Muscle of leg (tissue), 3 donors: ENCODE measurements at regions not wholly inside any gene's neighbourhood (a gene's known extent, or its start where the extent isn't known, plus 50 kb on each side); places are given as distances from the start of the nearest gene placed in this dataset.

Experiments used
- DNase-seq: peaks from one replicate; pipeline ENCODE4 v3.0.0; 2013
- H3K27ac ChIP-seq: one replicate; pipeline ENCODE4 v1.5.1; 2013; ENCODE audit warnings: mild to moderate bottlenecking, low read length, control low read depth
- H3K27me3 ChIP-seq: one replicate; pipeline ENCODE4 v1.6.1; 2013; ENCODE audit warnings: low read length; ENCODE audit not compliant: control insufficient read depth, insufficient read depth
- H3K36me3 ChIP-seq: one replicate; pipeline ENCODE4 v1.6.1; 2013; ENCODE audit warnings: low read length; ENCODE audit not compliant: control insufficient read depth, insufficient read depth
- H3K4me1 ChIP-seq: one replicate; pipeline ENCODE4 v1.6.1; 2013; ENCODE audit warnings: low read length; ENCODE audit not compliant: control insufficient read depth, insufficient read depth
- H3K4me3 ChIP-seq: one replicate; pipeline ENCODE4 v1.5.1; 2013; ENCODE audit warnings: low read length, control low read depth
- H3K9me3 ChIP-seq: replicated peaks from 2 replicates; pipeline ENCODE4 v1.6.1; 2013; ENCODE audit warnings: low read depth, low read length; ENCODE audit not compliant: control insufficient read depth
- WGBS: methylation state at CpG from one replicate; pipeline ENCODE4 v1.1.5; 2013; ENCODE audit warnings: missing lambda C conversion rate; ENCODE audit not compliant: insufficient coverage; 5-methylcytosine and 5-hydroxymethylcytosine counted together

DNA sequence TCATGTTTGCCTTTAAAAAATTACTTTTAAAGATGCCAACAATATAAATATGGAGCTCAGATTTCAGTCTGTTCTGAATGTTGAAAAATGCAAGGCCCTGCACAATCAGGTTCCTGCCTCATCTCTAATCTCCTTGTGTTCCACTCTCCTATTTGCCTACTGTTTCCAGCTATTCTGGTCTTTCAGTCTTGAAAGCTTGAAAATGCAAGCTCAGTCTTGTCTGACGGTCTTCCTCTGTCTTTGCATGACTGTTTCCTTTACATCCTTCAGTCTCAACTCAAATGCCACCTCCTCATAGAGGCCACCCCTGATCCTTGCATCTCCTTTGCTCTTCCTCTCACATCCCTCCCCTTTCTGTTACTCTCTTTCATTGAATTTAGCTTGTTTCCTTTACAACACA is 354.9 kb downstream of the KIF4B start:
- no peak overlapping the region for H3K4me3 ChIP-seq

DNA sequence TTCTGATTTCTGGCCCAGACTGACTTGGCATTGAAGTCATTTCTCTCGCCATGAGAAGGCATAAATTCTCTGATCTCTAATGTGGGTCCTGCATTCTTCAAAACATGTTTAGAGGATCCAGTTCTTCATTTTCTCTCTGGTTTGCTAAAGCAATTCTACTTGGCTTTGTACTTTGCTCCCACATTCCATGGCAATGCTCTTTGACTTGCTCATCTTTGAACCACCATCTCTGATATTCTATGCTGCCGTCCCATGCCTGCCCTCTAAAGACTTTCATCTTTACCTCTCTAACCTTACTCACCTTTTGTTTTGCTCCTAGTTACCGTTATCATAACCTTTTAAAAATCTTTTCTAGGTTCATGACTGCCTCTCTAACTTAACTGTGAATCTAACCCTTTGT is 366.9 kb downstream of the KIF4B start:
- no peaks in the 10 kb centered on the region for H3K27me3 ChIP-seq
- no peak overlapping the region for H3K27ac ChIP-seq
- H3K36me3 ChIP-seq, result no peaks in the 10 kb centered on the region
- DNase-seq, result no peak
- WGBS, result 45% methylated on average over 2 of the region's 3 CpGs
- no peaks in the 10 kb centered on the region for H3K9me3 ChIP-seq
- no peaks in the 10 kb centered on the region for H3K4me1 ChIP-seq
- H3K4me3 ChIP-seq, result no peak overlapping the region

More for the DNA sequence above, 354.9 kb downstream of the KIF4B start:
- DNase-seq, result no peak
- H3K36me3 ChIP-seq, result no peaks in the 10 kb centered on the region
- 61% methylated on average over 1 of the region's 1 CpG for whole genome bisulfite sequencing
- no peak overlapping the region for H3K27ac ChIP-seq
- peaks cover 2% of the 10 kb centered on the region for H3K9me3 ChIP-seq
- no peaks in the 10 kb centered on the region for H3K27me3 ChIP-seq
- no peaks in the 10 kb centered on the region for H3K4me1 ChIP-seq

GRCh38 chr5:155381654-155382053 is 368.1 kb downstream of the KIF4B start:
- no peak for DNase-seq
- Histone ChIP-seq H3K27me3 (no peaks in the 10 kb centered on the region), H3K36me3 (no peaks in the 10 kb centered on the region), H3K9me3 (no peaks in the 10 kb centered on the region), H3K4me1 (no peaks in the 10 kb centered on the region), H3K4me3 (no peak overlapping the region), H3K27ac (no peak overlapping the region)

DNA sequence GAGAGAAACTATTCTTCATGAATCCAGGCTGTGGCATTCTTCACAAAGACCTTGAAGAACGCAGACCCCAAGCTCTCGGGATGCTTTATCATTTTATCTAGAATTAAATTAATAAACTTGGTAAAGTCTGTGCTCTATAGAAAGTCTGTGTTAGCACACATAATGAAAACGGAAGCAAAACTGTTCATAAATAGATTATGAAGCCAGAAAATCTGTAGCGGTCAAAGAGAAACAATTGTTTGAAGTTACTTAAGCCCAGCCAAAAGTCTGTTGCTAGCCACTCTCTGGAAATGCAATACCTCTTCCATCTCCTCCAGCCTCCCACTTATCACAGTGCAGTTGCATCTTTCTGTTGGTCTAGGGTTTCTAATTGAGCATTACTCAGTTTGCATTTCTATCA is 375.9 kb downstream of the KIF4B start:
- no peaks in the 10 kb centered on the region for H3K4me1 ChIP-seq
- no peaks in the 10 kb centered on the region for H3K9me3 ChIP-seq
- no peak overlapping the region for H3K4me3 ChIP-seq
- no peaks in the 10 kb centered on the region for H3K27me3 ChIP-seq
- DNase-seq, result no peak
- no peak overlapping the region for H3K27ac ChIP-seq
- no CpG with 5 or more reads among the region's 4 CpGs for WGBS
- no peaks in the 10 kb centered on the region for H3K36me3 ChIP-seq

DNA sequence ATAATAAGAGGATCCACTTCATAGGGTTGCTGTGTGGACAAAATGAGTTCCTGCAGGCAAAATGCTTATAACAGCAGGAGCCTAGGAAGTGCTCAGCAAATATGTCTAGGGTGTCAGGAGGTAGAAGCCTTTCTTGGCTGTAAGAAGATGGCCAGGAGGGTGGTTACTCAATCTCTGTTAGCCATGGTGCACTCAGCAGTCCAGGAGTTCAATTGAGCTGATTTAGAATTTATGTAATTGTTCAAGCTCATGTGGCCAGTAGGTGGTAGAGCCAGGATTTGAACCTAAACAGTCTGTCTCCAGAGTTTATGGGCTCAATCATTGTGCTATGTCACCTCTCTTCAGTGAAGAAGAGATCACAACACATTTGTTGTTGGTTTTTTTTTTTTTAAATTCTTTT is 381.2 kb downstream of the KIF4B start:
- Histone ChIP-seq H3K4me1 (no peaks in the 10 kb centered on the region), H3K9me3 (no peaks in the 10 kb centered on the region), H3K27me3 (no peaks in the 10 kb centered on the region), H3K4me3 (no peak overlapping the region), H3K36me3 (no peaks in the 10 kb centered on the region), H3K27ac (no peak overlapping the region)
- no peak for DNase-seq

DNA sequence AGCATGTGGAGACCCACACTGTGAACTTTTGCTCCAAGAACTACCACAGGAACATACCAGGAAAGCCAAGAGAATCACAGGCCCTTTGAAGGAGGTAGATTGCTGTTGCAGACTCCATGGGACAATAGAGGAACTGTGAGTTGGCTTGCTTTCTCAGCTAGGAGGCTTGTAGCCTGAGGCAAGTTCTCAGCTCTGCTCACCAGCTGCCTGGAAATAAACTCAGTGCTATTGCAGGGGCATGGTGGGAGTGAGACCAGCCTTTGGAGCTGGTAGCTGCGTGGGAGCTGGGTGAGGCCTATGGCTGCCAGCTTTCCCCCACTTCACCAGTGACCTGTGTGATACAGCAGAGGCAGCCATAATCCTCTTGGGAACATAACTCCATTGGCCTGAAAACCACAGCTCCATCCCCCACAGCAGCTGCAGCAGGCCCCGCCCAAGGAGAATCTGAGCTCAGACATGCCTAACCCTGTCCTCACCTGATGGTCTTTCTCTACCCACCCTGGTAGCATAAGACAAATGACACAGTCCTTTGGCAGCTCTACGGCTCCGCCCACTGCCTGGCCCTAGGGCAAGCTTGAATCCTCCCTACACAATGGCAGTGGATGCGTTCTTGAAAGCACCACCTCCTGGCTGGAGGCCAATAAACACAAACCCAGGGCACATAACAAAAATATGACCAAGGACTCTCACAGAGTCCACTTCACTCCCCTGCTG is 389.5 kb downstream of the KIF4B start:
- Histone ChIP-seq H3K4me3 (no peak overlapping the region), H3K27ac (no peak overlapping the region), H3K4me1 (no peaks in the 10 kb centered on the region), H3K27me3 (no peaks in the 10 kb centered on the region), H3K9me3 (peaks cover 2% of the 10 kb centered on the region), H3K36me3 (no peaks in the 10 kb centered on the region)
- WGBS, result 87% methylated on average over 5 of the region's 5 CpGs
- DNase-seq, result no peak

DNA sequence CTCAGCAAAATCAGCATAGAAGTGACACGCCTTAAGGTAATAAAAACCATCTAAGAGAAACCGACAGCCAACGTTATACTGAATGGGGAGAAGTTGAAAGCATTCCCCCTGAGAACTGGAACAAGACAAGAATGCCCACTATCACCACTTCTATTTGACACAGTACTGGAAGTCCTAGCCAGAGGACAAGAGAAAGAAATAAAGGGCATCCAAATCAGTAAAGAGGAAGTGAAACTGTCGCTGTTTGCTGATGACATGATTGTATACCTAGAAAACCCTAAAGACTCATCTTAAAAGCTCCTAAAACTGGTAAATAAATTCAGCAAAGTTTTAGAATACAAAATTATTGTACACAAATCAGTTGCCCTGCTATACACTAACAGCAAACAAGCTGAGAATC is 393.3 kb downstream of the KIF4B start:
- no peaks in the 10 kb centered on the region for H3K27me3 ChIP-seq
- H3K9me3 ChIP-seq, result peaks cover 2% of the 10 kb centered on the region
- no peak for DNase-seq
- WGBS, result no CpG with 5 or more reads among the region's 4 CpGs
- H3K36me3 ChIP-seq, result no peaks in the 10 kb centered on the region
- no peak overlapping the region for H3K4me3 ChIP-seq
- H3K4me1 ChIP-seq, result no peaks in the 10 kb centered on the region
- no peak overlapping the region for H3K27ac ChIP-seq

DNA sequence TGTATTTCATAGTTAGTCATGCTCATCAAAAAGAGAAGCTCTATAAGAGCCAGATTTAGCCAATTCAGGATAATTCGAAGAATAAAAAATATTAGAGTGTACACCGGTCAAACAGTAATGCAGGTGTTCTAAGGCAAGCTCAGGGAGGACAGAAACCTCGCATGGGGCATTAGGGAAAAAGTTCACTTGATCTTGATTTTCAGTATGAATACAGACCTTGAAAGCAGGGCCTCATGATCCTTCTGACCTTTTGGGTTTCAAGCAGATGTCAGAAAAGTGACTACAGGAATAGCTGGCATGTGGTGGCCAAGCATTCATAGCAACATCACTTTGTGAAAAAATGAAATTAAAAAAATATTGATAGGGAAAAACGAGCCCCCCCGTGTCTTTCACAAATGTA is 394.9 kb downstream of the KIF4B start:
- DNase-seq, result no peak
- Histone ChIP-seq H3K9me3 (peaks cover 2% of the 10 kb centered on the region), H3K4me3 (no peak overlapping the region), H3K27ac (no peak overlapping the region), H3K27me3 (no peaks in the 10 kb centered on the region), H3K36me3 (no peaks in the 10 kb centered on the region), H3K4me1 (no peaks in the 10 kb centered on the region)
- 92% methylated on average over 3 of the region's 5 CpGs for WGBS

- DNase-seq, result no peak
- H3K4me3 ChIP-seq, result no peak overlapping the region
- no CpG with 5 or more reads among the region's 1 CpG for WGBS
- H3K36me3 ChIP-seq, result no peaks in the 10 kb centered on the region
- H3K27me3 ChIP-seq, result no peaks in the 10 kb centered on the region
- no peaks in the 10 kb centered on the region for H3K4me1 ChIP-seq
- no peaks in the 10 kb centered on the region for H3K9me3 ChIP-seq
- no peak overlapping the region for H3K27ac ChIP-seq
Measured at GRCh38 chr5:155416765-155417164, 403.2 kb downstream of the KIF4B start.

- Histone ChIP-seq H3K9me3 (no peaks in the 10 kb centered on the region), H3K4me3 (no peak overlapping the region), H3K36me3 (no peaks in the 10 kb centered on the region), H3K27ac (no peak overlapping the region), H3K4me1 (no peaks in the 10 kb centered on the region), H3K27me3 (no peaks in the 10 kb centered on the region)
- 71% methylated on average over 5 of the region's 5 CpGs for WGBS
- DNase-seq, result no peak
Measured at GRCh38 chr5:155418960-155419579, 405.5 kb downstream of the KIF4B start.

- WGBS, result no CpG with 5 or more reads among the region's 4 CpGs
- H3K27me3 ChIP-seq, result no peaks in the 10 kb centered on the region
- H3K36me3 ChIP-seq, result no peaks in the 10 kb centered on the region
- DNase-seq, result no peak
- H3K4me1 ChIP-seq, result no peaks in the 10 kb centered on the region
- no peaks in the 10 kb centered on the region for H3K9me3 ChIP-seq
- no peak overlapping the region for H3K4me3 ChIP-seq
- no peak overlapping the region for H3K27ac ChIP-seq
Measured at GRCh38 chr5:155430192-155430591, 416.6 kb downstream of the KIF4B start.
